ENCODE measurements at regions not wholly inside any gene's neighbourhood (a gene's known extent, or its start where the extent isn't known, plus 50 kb on each side); places are given as distances from the start of the nearest gene placed in this dataset.

GRCh38 chr1:118744420-118744819 is 243.7 kb downstream of the TBX15 start:
- no peak for DNase-seq (ENCODE audit: low read depth)
- no peak for TF ChIP-seq CTCF (IDR thresholded peaks at IDR 0.05; ENCODE audit: low read depth, low read length, missing control alignments)
- H3K4me3 ChIP-seq (ENCODE audit: low read depth, low read length) = no peak overlapping the region

DNA sequence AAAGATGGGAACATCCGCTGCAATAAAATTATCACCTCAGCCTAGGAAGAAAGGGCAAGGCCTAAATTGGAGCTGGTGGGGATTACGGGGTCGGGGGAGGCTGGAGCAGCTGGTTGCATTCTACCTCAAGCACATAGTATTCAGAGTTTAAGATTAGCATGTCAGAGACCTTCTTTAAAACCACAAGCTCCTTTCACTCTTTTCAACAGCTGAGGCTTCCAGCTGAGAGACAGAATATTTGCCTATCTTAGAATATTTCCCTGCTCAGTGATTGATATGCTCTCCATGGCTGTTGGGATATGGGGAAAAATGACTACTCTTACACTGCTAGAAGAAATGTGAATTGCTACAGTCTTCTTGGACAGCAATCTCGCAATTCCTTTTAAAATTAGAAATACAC is 248.6 kb downstream of the TBX15 start:
- no peak for DNase-seq (ENCODE audit: low read depth)
- no peak overlapping the region for H3K4me3 ChIP-seq (ENCODE audit: low read depth, low read length)
- TF ChIP-seq CTCF (IDR thresholded peaks at IDR 0.05; ENCODE audit: low read depth, low read length, missing control alignments) = no peak

GRCh38 chr1:118736322-118736721 is 251.8 kb downstream of the TBX15 start:
- TF ChIP-seq CTCF (IDR thresholded peaks at IDR 0.05; ENCODE audit: low read depth, low read length, missing control alignments) = no peak
- no peak overlapping the region for H3K4me3 ChIP-seq (ENCODE audit: low read depth, low read length)
- DNase-seq (ENCODE audit: low read depth) = no peak

DNA sequence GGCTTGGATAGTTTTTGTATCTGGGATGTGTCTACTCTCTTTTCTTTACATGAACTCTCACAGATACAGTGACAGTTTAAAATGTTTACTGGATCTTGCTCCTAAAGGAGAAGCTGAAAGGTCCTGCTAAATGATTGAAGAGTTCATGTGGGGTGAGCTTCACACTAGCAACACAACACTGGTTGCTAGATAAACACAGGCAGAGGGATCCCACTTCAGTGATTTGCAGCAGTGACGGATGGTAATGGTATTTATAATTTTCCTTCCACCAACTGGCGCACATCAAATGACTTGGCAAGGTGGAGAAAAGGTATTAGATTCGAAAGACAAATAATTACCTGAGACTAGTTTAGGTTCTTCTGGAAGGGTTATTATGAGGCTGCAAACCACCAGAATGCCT is 270.2 kb downstream of the TBX15 start:
- no peak for DNase-seq (ENCODE audit: low read depth)
- H3K4me3 ChIP-seq (ENCODE audit: low read depth, low read length) = no peak overlapping the region
- TF ChIP-seq CTCF (IDR thresholded peaks at IDR 0.05; ENCODE audit: low read depth, low read length, missing control alignments) = no peak

DNA sequence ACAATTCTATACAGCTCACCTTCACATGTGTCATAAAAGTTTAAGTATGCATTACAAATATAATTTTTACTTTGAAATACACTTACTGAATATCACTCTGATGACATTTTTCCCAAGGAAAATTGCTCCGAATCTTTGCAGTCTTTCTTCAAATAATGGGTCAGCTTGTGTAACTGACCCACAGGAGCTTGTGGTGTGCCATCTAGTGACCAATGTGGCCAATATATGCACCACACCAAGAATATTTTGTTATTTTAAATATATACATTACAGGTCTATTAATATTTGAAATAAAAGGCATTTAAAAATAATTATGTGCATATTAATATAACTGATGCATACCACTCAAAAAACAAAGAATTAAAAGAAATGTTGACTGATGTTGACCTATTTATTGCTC is 271.4 kb downstream of the TBX15 start:
- no peak overlapping the region for H3K4me3 ChIP-seq (ENCODE audit: low read depth, low read length)
- DNase-seq (ENCODE audit: low read depth) = no peak
- no peak for TF ChIP-seq CTCF (IDR thresholded peaks at IDR 0.05; ENCODE audit: low read depth, low read length, missing control alignments)

DNA sequence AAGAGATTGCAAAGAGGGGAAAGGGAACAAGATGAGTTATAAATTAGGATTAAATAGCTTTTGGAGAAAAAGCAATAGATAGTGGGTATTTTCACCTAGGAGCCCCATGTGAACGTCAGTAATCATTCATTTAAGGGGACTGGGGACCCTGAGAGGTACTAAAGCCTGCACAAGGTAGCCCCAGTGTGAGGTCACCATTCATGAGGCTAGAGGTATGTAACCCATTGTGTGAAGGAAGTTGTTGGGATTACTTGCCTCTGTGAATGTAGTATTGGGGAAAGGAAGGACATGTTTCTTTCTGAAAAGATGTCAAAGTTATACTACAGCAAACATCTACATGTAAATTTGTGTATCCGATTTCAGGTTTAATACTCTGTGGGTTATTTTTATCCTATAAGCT is 276.8 kb downstream of the TBX15 start:
- no peak for TF ChIP-seq CTCF (IDR thresholded peaks at IDR 0.05; ENCODE audit: low read depth, low read length, missing control alignments)
- H3K4me3 ChIP-seq (ENCODE audit: low read depth, low read length) = no peak overlapping the region
- no peak for DNase-seq (ENCODE audit: low read depth)

DNA sequence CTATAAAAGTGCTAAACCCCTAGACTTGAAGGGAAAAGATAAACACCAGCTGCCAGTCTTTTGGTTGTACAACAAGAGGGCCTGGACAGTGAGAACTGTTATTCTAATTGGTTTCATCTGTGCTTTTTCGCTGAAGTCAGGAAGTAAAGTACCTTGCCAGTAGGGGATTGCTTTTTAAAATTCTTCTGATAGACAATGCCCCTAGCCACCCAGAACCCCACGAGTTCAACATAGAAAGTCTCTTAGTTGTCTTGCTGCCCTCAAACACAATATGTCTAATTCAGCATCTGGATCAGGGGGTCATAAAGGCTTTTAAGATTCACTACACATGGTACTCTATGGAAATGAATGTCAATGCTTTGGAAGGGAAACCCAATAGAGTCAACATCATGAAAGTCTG is 289.2 kb downstream of the TBX15 start:
- no peak for TF ChIP-seq CTCF (IDR thresholded peaks at IDR 0.05; ENCODE audit: low read depth, low read length, missing control alignments)
- no peak for DNase-seq (ENCODE audit: low read depth)
- no peak overlapping the region for H3K4me3 ChIP-seq (ENCODE audit: low read depth, low read length)

Data from GM12864 (cell line).